CD4-positive, alpha-beta T cell treated with Interleukin-4 for 4 hours (primary cell): ENCODE measurements at regions not wholly inside any gene's neighbourhood (a gene's known extent, or its start where the extent isn't known, plus 50 kb on each side); places are given as distances from the start of the nearest gene placed in this dataset.

Experiments used
- DNase-seq: peaks from one replicate; pipeline ENCODE4 v3.0.0-alpha.2; 2020

DNA sequence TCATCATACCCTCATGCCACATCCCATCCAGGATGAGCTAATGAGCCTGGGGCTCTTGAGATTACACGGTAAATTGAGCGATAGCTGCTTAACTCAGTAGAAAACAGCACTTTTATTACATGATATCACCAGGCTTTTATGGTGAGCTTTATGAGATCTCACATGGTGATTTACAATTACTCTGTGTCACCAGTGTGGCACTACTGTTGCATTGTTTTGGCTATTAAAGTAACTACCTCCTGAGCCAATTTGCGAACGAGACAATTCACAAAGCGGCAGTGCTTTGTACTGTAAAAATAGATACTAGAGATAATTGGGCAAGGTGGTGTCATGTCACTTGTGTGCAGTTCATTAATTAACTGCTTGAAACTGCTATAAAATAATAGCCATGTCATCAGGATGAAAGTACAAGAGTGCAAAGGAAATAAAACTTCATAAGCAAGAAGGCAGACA, 767.7 kb upstream of the ADGRL2 start:
- no peak for DNase-seq

DNA sequence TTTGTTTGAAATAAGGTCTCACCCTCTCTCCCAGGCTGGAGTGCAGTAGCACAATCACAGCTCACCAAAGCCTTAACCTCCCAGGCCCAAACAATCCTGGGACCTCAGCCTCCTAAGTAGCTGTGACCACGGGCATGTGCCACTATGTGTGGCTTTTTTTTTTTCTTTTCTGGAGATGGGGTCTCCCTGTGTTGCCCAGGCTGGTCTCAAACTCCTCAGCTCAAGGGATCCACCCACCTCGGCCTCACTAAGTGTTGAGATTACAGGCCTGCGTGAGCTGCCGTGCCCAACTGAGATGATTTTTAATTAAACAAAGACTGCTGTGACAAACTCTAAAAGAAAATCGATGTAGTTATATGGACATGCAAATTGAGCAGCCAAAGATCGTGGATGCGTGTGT, 768.4 kb upstream of the ADGRL2 start:
- DNase-seq: no peak

DNA sequence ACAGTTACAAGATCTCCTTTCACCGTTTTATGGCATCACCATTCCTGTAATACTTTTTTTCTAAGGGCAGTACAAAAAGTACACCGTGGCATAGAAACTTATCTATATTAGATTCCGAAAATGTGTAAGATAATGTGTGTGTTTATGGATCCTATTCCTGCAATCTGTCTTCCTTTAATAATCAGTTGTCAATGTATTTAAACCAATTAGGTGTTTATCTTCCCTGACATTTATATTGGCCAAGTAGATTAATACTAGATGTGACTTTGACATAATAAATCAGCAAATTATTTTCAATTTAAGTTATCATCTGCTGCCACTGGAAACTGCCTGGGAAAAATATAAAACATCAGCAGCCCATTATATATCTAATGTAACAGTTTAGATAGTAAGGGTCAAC, 770.3 kb upstream of the ADGRL2 start:
- no peak for DNase-seq

DNA sequence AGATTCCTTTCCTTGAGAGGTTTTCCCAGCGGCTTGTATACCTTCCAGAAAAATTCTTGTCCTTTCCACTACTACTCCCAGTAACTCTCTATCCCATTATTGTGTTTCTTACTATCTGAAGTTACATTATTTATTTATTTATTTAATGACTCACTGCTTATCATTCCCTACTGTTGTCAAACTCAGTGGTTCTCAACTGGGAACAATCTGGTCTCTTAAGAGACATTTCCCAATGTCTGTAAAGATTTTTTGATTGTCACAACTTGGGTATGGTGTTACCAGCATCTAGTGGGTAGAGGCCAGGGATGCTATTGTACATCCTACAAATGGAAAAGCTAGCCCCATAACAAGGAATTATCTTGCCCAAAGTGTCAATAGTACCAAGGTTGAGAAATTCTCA, 771.5 kb upstream of the ADGRL2 start:
- DNase-seq: no peak

DNA sequence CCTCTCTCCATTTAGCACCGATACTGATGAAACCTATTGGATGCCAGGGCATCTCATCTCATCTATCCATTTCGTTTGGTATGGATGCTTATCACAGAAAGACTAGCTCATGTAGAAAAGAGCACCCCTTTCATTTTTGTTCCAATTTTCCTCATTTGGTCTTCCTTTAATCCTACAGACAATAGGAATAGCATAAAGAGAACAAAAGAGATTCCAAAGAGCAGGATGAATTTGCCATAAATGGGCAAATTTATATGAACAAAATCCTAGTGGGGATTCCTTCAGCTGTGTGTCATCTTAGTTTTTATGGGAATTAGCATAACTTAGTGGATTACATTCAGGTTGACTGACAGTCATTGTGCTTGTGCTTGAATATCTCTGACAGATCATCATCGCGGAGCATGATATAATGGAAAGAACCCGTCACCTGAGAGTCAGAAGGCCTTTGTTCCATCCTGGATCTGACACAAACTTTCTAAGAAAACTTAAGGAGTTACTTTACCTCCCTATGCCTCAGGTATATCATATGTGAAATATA, 777.5 kb upstream of the ADGRL2 start:
- DNase-seq: no peak

DNA sequence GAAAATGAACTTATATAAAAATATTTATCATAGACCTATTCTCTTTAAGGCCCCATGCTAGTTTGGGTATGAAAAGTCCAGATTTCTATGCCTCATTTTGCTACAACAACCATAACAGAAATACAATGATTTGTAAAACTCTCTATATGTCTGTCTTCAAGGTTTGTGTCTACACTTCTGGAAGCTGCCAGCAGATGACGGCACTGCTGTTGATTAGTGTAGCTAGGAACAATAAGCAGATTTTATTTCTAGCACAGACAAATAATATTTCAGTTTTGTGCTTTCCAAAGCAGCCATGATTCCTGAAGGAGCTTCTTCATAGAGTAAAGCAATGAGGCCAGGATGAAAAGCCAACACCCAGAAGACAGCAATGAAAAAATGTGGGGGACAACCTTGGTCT, 779.6 kb upstream of the ADGRL2 start:
- DNase-seq: no peak

DNA sequence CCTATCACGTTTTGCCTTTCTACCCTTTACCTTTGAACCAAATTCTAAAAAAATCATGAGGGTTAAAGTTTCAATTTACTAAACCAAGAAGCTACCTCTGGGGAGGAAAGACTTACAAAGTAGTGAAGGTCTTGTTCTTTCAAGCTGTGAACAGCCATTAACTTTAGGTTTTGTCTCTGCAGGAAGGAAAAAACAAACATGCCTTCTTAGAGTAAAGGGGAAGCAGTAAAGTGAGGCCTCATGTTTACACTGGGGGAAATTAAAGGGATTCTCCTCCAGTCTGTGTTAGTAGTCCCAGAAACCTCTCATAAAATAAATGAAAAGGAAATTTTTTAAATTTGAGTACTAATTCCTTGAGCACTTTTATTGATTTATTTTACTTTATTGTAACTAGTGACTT, 780.2 kb upstream of the ADGRL2 start:
- no peak for DNase-seq

DNA sequence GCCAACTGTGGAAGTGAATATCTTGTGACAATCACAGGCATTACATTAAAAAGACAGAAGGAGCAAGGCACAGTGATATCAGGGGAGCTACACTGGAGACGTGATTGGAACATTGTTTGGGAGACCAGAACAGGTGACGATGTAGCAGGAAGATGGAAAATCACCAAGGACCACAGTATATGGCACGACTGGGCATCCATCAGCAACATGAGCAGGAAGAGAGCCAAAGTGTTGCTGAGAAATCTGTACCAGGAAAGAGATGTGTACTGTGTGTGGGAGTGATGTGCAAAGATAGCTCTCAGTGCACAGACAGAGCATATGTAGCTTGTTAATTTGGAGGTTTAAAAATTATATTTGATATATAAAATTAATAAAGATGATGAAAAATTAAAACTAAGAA, 790.6 kb upstream of the ADGRL2 start:
- DNase-seq: no peak

DNA sequence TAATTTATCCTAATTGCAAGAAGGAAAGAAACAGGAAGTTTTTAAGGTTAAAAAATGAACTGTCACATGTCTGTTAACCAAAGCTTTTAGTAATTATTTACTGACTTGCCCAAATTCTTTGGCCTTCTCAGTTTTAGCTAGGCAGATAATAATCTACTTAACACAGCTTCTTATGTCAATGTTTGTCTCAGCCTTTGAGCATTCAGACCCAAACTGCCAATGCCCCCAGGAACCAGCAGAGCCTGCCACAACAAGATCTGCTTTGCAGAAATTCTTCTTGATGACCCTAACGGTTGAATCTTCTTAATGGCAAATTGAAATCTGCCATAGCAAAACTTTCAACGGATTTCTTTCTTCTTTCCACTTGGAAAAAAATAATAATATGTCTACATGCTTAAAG, 792.4 kb upstream of the ADGRL2 start:
- no peak for DNase-seq

DNA sequence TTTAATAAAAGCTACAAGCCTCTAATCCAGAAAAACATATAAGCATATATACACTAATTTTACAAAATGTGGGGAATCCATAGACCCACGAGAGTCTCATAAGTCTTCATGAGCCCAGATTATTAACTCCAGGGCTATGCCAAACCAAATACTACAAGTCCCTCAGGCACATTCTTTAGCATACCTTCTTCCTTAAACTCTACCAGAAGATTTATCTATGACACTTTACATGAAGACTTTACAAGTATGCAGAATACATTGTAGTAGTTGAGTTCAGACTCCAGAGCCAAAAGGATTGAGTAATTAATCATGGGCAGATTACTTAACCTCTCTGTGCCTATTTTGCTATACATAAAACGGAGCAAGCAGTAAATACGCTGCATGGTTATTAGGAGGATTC, 793.7 kb upstream of the ADGRL2 start:
- DNase-seq: no peak

DNA sequence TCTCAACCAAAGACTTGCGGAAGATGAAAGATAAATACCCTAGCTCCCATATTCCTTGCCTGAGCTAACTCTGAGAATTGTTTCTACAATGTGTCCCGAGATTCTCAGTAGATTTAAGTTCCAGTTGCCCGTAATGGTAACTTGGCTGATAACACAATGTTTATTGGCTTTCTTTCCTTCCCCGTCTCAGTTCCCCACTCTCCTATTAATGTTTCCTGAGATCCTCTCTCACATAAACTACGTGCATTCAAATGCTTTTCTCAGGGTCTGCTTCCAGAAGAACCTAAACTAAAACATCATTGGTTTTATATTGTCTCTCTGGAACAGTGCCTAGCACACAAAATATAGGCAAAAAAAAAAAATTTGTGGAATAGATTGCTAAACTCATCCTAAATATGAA, 794.2 kb upstream of the ADGRL2 start:
- DNase-seq: no peak

DNA sequence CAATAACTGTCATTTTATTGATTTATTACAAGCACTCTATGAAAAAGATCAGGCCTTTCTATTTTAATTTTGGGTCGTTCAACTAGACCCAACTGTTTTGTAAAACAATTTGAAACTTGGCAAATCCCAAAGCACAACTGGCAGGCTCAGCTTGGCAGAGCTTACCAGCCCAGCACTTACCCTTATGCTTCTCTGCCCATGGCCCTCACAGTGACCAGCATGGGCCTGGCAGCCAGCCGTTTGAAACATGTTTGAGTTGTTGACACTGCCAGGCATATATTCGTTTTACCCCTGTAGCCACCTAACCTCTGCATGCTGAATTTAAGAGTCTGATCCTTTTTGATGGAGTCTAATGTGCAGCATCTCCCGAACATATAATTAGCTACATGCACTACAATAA, 796.7 kb upstream of the ADGRL2 start:
- DNase-seq: no peak

DNA sequence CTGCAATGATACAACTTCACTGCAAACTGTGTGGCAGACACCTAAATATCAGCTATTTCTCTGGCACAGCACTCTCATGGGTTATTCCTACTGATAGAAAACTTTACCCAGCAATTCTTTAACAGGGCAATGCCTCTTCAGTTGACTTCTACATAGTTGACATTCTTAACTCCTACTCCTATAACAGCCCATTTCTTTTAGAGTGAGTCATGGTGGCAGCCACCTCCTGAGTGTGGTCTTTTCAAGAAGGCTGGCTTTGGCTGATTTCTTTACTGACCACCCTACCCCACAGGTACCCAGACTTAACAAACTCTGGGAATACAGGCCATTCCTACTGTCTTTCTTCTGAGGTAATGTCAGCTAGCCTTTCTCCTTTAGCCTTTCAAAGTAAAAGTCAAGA, 805.8 kb upstream of the ADGRL2 start:
- DNase-seq: no peak

DNA sequence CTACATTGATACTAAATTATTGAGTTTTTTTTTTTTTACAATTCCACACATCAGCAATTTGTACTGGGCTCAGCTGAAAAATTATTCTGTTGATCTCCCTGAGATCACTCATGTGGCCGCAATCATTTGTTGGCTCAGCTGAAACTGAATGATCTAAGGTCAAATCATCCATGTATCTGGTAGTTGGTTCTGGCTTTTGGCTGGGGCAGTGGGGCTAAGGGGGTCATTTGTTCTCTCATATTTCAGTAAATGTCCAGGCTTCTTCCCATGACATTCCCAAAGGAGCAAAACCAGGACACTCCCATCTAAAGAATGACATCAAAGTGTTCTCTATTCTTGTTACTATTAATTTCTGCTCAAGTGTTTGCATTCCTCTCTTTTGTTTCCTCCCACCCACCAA, 806.7 kb upstream of the ADGRL2 start:
- DNase-seq: no peak

DNA sequence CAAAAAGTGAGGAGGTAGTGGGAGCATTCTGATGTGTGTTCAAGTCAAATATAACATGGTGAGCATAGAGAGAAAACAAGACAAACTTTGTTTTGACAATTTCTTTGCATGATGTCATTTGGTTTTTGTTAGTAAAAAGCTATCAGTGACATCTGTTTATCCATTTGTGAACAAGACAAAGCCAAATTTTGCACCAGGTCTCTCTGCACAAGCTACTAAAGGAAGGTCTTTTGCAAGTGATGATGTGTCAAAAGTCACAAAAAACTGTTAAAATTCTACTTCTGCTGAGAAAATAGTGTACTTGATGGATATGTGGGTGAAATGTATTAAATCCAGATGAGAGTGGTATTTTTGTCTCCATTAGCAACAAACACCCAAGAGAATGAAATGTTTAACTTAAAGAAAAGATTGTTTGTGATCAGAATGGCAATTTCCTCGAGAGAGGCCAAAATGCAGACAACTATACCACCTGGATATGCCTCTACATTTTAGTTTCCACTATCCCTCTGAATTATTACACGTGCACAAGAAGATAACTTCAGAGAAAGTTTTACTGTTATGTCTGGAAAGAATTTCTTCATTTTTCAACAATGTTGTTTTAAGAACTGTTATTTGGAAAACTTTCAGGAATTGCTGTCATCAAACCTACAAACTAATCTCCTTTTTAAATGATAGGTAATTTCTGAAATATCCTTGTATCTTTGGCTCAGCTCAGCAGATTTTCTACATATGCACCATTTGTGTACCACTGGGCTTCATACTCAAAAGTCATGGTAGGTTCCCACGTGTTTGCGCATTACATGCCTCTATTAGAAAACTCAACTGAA, 807.4 kb upstream of the ADGRL2 start:
- DNase-seq: no peak

DNA sequence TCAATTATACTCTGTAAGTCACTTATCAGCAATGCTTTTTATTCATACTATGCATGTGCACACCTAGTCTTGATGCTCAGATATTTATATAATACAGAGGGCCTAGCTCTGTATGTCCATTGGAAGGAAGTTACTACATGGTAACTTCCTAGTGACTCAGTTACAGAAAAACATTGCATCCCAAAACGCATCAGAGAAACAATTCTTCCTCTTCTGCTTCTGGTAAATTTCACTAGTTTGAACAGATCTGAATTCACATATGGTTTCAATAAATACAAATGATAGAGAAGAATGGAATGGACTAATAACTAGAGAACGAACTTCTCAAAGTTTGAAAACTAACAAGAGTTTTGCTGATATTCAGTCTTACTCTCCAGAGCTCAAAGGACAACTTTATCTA, 811.3 kb upstream of the ADGRL2 start:
- DNase-seq: no peak

DNA sequence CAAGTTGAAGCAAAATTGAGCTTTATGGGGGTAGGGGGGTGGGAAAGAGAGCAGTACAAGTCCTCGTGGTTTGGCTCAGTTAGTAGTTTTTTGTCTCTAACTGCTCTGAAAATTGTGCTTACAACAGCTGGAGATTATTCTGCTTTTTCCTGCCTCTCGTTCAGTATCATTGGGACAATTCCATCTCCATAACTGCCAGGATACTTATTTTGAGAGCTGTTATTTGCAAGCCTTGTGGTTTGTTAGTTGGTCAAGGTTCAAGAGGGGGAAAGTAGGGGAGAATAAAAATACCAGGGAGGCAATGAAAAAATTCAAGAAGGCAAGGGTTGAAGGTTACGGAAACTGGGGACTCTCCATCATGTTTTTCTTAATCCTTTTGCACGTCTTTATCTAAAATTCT, 811.8 kb upstream of the ADGRL2 start:
- no peak for DNase-seq

DNA sequence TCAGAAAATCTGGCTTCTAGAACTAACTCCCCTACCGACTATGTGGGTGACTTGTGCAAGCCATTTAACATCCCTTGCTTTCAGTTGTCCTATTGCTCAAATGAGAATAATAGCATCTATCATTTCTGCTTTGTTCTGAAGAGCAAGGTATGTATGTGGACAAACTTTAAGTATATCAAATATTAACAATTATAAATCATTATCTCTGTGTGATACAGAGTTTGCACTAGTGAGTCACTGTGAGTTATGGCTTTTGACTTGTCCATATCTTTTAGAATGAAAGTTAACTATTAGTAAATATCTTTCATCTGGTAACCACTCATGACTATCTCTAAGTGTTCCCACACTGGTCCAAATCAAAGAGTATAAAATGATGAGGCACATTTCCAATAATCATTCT, 812.9 kb upstream of the ADGRL2 start:
- no peak for DNase-seq

DNA sequence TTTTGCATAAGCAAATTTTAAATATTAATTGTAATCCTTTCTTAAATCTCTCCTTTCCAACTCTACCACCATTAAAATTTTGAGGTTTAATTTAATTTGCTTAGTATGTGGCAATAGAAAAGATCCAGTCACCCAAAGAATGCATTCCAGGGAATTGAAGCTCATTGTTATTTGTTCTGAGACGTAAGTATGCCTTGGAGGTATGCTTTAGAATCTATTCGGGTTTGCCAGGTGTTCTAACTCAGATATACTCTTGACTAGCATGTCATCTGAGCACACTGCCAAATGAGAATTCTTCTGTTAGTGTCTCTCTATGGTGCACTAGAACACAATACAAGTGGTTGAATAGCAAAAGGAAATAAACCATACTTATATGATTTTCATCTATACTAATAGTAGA, 813.6 kb upstream of the ADGRL2 start:
- DNase-seq: no peak

DNA sequence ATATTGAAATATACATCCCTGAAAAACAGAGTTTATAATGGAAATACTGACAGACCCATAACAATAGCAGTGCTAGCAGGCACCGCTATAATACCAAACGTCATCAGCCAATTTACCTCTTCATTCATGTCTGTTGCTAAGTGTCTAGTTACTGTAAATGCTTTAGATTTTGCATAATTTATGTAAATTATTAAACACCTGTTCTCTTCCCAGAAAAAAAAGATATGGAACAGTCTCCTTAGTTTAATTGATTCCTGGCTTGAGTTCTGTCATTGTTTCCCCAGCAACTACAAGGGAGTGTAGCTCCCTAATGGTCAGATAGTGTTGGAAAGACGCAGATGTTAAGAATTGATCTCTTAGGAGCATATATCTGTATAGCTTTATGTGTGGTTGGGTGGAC, 817.9 kb upstream of the ADGRL2 start:
- no peak for DNase-seq

DNA sequence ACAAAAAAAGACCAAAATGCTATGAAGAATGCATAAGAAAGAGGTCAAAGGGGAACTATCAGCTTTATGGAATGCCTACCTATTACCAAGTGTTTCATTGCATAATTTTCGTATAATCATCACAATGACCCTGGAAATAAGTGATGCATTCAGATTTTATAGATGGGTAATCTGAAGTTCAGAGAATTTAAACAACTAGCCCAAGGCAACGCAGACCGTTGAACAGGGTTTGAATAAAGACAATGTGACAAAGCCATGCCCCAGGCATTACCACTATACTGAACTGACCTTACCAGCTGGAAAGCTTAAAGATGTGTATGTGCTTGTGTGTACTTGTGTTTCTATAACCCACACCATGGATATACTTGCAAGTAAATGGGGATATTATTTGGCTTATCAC, 827.6 kb upstream of the ADGRL2 start:
- DNase-seq: no peak

DNA sequence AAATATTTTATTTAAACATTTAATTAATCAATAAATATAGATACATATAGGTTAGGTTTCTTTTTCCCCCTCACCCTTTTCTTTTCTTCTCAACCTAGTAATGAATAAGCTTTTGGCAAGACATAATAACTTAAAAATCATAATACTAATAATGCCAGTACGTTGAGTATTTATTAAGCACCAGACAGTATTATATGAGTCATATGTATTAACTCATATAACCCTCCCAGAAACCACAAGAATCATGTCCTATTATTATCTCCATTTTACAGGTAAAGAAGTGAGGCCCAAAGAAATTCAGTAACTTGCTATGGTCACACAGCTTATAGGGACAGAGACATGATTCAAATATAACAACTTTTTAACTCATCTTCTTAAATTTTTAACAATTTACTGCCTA, 834.5 kb upstream of the ADGRL2 start:
- no peak for DNase-seq

DNA sequence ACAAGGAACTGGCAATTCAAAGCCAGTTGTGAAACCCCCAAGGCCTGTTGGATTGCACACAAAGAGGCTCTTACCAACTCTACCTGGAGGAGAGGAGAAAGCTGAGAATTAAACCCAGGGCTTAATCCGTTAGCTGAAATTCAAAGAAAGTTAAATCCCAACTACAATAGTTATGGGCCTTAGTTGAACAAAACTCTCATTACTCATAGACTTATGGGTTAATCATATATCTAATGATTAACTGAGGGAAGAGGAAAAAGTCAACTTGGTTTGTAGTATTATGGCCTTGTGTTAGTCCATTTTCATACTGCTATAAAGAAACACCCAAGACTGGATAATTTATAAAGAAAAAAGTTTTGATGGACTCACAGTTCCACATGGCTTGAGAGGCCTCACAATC, 838.2 kb upstream of the ADGRL2 start:
- no peak for DNase-seq

DNA sequence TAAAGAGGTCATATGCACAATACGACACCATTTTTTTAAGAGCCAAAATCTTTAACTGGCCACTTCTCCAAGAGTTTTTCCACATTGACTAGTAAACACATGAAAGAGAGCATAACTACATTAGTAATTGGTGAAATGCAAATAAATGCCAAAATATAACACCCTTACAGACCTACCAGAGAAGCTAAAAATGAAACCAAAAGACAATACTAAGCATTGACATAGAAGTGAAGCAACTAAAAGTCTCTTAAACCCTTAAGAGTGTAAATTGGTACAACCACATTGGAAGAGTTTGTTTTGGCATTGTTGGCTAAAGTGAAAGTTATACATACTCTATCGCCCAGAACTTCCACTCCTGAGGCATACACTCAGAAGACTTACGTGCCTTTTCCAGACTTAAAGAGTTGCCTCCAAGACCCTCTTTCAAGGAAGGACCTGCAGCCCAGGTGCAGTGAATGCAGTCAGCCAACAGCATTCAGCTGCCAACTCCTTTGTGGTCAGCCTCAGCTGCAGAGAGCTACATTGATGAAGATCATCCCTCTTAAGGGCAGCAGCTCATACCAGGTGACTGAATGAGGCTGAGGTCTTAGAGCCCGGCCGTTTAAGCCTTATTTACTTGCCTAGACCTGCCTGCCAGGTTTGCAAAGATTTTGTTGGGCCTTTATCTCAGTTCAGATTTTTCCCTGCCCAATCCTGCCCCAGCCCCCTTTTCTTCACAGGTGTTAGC, 839.1 kb upstream of the ADGRL2 start:
- no peak for DNase-seq
